CD4-positive, alpha-beta T cell (primary cell): ENCODE measurements at regions not wholly inside any gene's neighbourhood (a gene's known extent, or its start where the extent isn't known, plus 50 kb on each side); places are given as distances from the start of the nearest gene placed in this dataset.

Experiments used
- ATAC-seq: fragments of 200-7000 bp; cut with Tn5 transposase; one replicate; pipeline ENCODE4 v1.10.0; 2022; ENCODE audit warnings: mild to moderate bottlenecking; ENCODE audit not compliant: poor library complexity
- CTCF ChIA-PET: fragments of 350-600 bp; sonication (Branson Sonifier 250); formaldehyde crosslinking; loops from one replicate; lab custom pipeline; 2021; ENCODE audit warnings: antibody characterized with exemption, inconsistent platforms; lab: Charles Lee
- POLR2A ChIA-PET: fragments of 350-600 bp; sonication (Branson Sonifier 250); formaldehyde crosslinking; loops from one replicate; lab custom pipeline; 2021; ENCODE audit warnings: antibody characterized with exemption, inconsistent platforms; lab: Charles Lee
- DNase-seq, 14 experiments: peaks; one replicate each; pipeline ENCODE4 v3.0.0-alpha.2; 2013 to 2020; ENCODE audit warnings: mixed read lengths in 2 of 14
- H3K27ac ChIP-seq, 2 donors: one replicate each; pipeline versions ENCODE4 v1.5.1 to v1.7.0; 2013; ENCODE audit warnings: low read length in 2 of 2, low read depth in 1 of 2, mild to moderate bottlenecking in 1 of 2
- H3K27me3 ChIP-seq, 2 experiments: 1 replicate in 1 of 2; 2 replicates in 1 of 2; pipeline versions ENCODE4 v1.6.1 to v1.7.0; 2013; ENCODE audit warnings: low read length in 2 of 2, control low read depth in 1 of 2, mild to moderate bottlenecking in 1 of 2, moderate library complexity in 1 of 2; ENCODE audit not compliant: insufficient read depth in 2 of 2, control insufficient read depth in 1 of 2
- H3K36me3 ChIP-seq: one replicate; pipeline ENCODE4 v1.6.1; 2013; ENCODE audit warnings: low read length, control low read depth; ENCODE audit not compliant: insufficient read depth
- H3K4me1 ChIP-seq: one replicate; pipeline ENCODE4 v1.6.1; 2013; ENCODE audit warnings: low read length, control low read depth; ENCODE audit not compliant: insufficient read depth
- H3K4me3 ChIP-seq: one replicate; pipeline ENCODE4 v1.5.1; 2013; ENCODE audit warnings: mild to moderate bottlenecking, low read length, moderate library complexity
- H3K9me3 ChIP-seq, 2 experiments: 1 replicate in 1 of 2; 2 replicates in 1 of 2; pipeline versions ENCODE4 v1.6.1 to v1.7.0; 2013; ENCODE audit warnings: low read length in 2 of 2, mild to moderate bottlenecking in 2 of 2, control low read depth in 1 of 2, moderate library complexity in 1 of 2; ENCODE audit not compliant: control insufficient read depth in 1 of 2, insufficient read depth in 1 of 2
- H3K27ac Mint-ChIP-seq: one replicate; pipeline ENCODE4 v1.8.0; 2020; ENCODE audit warnings: mixed read lengths
- H3K27me3 Mint-ChIP-seq: one replicate; pipeline ENCODE4 v1.8.0; 2021; ENCODE audit warnings: mixed read lengths
- H3K36me3 Mint-ChIP-seq: one replicate; pipeline ENCODE4 v1.8.0; 2021; ENCODE audit warnings: low read depth, mixed read lengths
- H3K4me1 Mint-ChIP-seq: one replicate; pipeline ENCODE4 v1.8.0; 2021; ENCODE audit warnings: low read depth, mixed read lengths
- H3K4me3 Mint-ChIP-seq: one replicate; pipeline ENCODE4 v1.8.0; 2020; ENCODE audit warnings: mild to moderate bottlenecking, mixed read lengths
- H3K9me3 Mint-ChIP-seq: one replicate; pipeline ENCODE4 v1.8.0; 2020; ENCODE audit warnings: mixed read lengths
- intact Hi-C, 2 experiments: fragments of 100-400 bp; cut with DNase I in 1 of 2; cut with micrococcal nuclease in 1 of 2; formaldehyde crosslinking; loops; one replicate each; pipeline versions ENCODE4 v1.15.1 to v1.9.0; 2023 to 2025; cut with DNase I, micrococcal nuclease
- TF ChIP-seq, protein P1 (sequence below): fragments of 200-600 bp; IDR thresholded peaks from one replicate; pipeline ENCODE4 v1.8.0; 2022; ENCODE audit warnings: antibody characterized with exemption, mild to moderate bottlenecking

- no peaks in the 10 kb centered on the region for H3K27me3 ChIP-seq
- TF ChIP-seq, protein P1, sequence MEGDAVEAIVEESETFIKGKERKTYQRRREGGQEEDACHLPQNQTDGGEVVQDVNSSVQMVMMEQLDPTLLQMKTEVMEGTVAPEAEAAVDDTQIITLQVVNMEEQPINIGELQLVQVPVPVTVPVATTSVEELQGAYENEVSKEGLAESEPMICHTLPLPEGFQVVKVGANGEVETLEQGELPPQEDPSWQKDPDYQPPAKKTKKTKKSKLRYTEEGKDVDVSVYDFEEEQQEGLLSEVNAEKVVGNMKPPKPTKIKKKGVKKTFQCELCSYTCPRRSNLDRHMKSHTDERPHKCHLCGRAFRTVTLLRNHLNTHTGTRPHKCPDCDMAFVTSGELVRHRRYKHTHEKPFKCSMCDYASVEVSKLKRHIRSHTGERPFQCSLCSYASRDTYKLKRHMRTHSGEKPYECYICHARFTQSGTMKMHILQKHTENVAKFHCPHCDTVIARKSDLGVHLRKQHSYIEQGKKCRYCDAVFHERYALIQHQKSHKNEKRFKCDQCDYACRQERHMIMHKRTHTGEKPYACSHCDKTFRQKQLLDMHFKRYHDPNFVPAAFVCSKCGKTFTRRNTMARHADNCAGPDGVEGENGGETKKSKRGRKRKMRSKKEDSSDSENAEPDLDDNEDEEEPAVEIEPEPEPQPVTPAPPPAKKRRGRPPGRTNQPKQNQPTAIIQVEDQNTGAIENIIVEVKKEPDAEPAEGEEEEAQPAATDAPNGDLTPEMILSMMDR = no peak
- intact Hi-C loops = no loop called here
- H3K27ac ChIP-seq = no peak overlapping the region
- POLR2A ChIA-PET = interaction anchor here (0.6 kb wide), 1 partner anchor 316 kb away, joined by 4 read pairs; no protein-coding TSS in a partner anchor
- H3K4me1 ChIP-seq = no peaks in the 10 kb centered on the region
- Mint-ChIP-seq H3K4me3 (no peak overlapping the region), H3K4me1 (no peaks in the 10 kb centered on the region), H3K27me3 (no peaks in the 10 kb centered on the region), H3K9me3 (no peaks in the 10 kb centered on the region), H3K36me3 (no peaks in the 10 kb centered on the region), H3K27ac (no peak overlapping the region)
- ATAC-seq (no peak), DNase-seq (no peak)
- H3K36me3 ChIP-seq = no peaks in the 10 kb centered on the region
- H3K9me3 ChIP-seq = no peaks in the 10 kb centered on the region
- CTCF ChIA-PET = interaction anchor here (1.0 kb wide), 1 partner anchor 53 kb away, joined by 3 read pairs; no protein-coding TSS in a partner anchor
- H3K4me3 ChIP-seq = no peak overlapping the region
Measured at GRCh38 chr21:16011719-16012118, 281.9 kb downstream of the USP25 start.

GRCh38 chr21:16013570-16013969, 283.8 kb downstream of the USP25 start:
- ChIA-PET CTCF (no interaction called here), POLR2A (no interaction called here)
- Histone ChIP-seq H3K36me3 (no peaks in the 10 kb centered on the region), H3K4me3 (no peak overlapping the region), H3K27me3 (no peaks in the 10 kb centered on the region), H3K9me3 (no peaks in the 10 kb centered on the region), H3K27ac (no peak overlapping the region), H3K4me1 (no peaks in the 10 kb centered on the region)
- Mint-ChIP-seq H3K36me3 (no peaks in the 10 kb centered on the region), H3K4me1 (no peaks in the 10 kb centered on the region), H3K27ac (no peak overlapping the region), H3K27me3 (no peaks in the 10 kb centered on the region), H3K9me3 (no peaks in the 10 kb centered on the region), H3K4me3 (no peak overlapping the region)
- TF ChIP-seq, protein P1 = no peak
- intact Hi-C loops = no loop called here
- DNase-seq (no peak), ATAC-seq (no peak)

GRCh38 chr21:16020878-16021277, 291.1 kb downstream of the USP25 start:
- Histone ChIP-seq H3K4me1 (no peaks in the 10 kb centered on the region), H3K27ac (no peak overlapping the region), H3K27me3 (no peaks in the 10 kb centered on the region), H3K36me3 (no peaks in the 10 kb centered on the region), H3K4me3 (no peak overlapping the region), H3K9me3 (no peaks in the 10 kb centered on the region)
- ATAC-seq (no peak), DNase-seq (no peak)
- intact Hi-C loops = no loop called here
- no peak overlapping the region for H3K4me3 Mint-ChIP-seq
- ChIA-PET CTCF (no interaction called here), POLR2A (no interaction called here)
- no peaks in the 10 kb centered on the region for H3K4me1 Mint-ChIP-seq
- peaks cover 5% of the 10 kb centered on the region for H3K27me3 Mint-ChIP-seq
- H3K9me3 Mint-ChIP-seq = no peaks in the 10 kb centered on the region
- no peaks in the 10 kb centered on the region for H3K36me3 Mint-ChIP-seq
- H3K27ac Mint-ChIP-seq = no peak overlapping the region
- TF ChIP-seq, protein P1 = no peak
